Caco-2 (cell line): ENCODE measurements at regions not wholly inside any gene's neighbourhood (a gene's known extent, or its start where the extent isn't known, plus 50 kb on each side); places are given as distances from the start of the nearest gene placed in this dataset.
"Not testable (repeated sequence)": the region's sequence is repeated elsewhere in the genome, so short reads cannot be mapped to it uniquely, and the experiment has no call there.

Experiments used
- BruUV-seq: library from RNA; stranded (reverse); fragments of 400-500 nt; replicated peaks from 2 replicates; lab custom pipeline; 2021; lab: Mats Ljungman, UMichigan
- CTCF ChIA-PET: fragments of 300-600 bp; sonication (Branson Sonifier 250); formaldehyde crosslinking; loops from one replicate; lab custom pipeline; 2022; ENCODE audit warnings: antibody characterized with exemption; lab: Charles Lee
- POLR2A ChIA-PET: fragments of 300-600 bp; sonication (Branson Sonifier 250); formaldehyde crosslinking; loops from one replicate; lab custom pipeline; 2022; ENCODE audit warnings: antibody characterized with exemption; lab: Charles Lee
- DNase-seq, 2 experiments: peaks; one replicate each; pipeline versions ENCODE4 v3.0.0 to v3.0.0-alpha.2; 2020 to 2022
- H3K27me3 ChIP-seq: replicated peaks from 2 replicates; pipeline ENCODE4 v1.6.0; 2011; ENCODE audit warnings: low read length; ENCODE audit not compliant: control insufficient read depth, insufficient read depth
- H3K36me3 ChIP-seq: 2 replicates; pipeline ENCODE4 v1.5.1; 2011; ENCODE audit warnings: low read length; ENCODE audit not compliant: control insufficient read depth, insufficient read depth
- H3K4me1 ChIP-seq: fragments of 250-450 bp; sonication (Bioruptor Pico); 2 replicates; pipeline ENCODE4 v1.5.1; 2020; ENCODE audit warnings: mild to moderate bottlenecking
- H3K4me3 ChIP-seq: 2 replicates; pipeline ENCODE4 v1.5.1; 2011; ENCODE audit warnings: low read depth, mild to moderate bottlenecking, control low read depth, low read length
- H3K9me3 ChIP-seq: fragments of 250-450 bp; sonication (Bioruptor Pico); 2 replicates; pipeline ENCODE4 v1.5.1; 2020; ENCODE audit warnings: mild to moderate bottlenecking, moderate library complexity
- H3K27ac Mint-ChIP-seq: one replicate; pipeline ENCODE4 v1.8.0; 2022; ENCODE audit warnings: mixed read lengths; ENCODE audit not compliant: unreplicated experiment
- H3K27me3 Mint-ChIP-seq: one replicate; pipeline ENCODE4 v1.8.0; 2022; ENCODE audit warnings: mixed read lengths; ENCODE audit not compliant: insufficient read depth, unreplicated experiment
- H3K36me3 Mint-ChIP-seq: one replicate; pipeline ENCODE4 v1.8.0; 2022; ENCODE audit warnings: mild to moderate bottlenecking, mixed read lengths; ENCODE audit not compliant: insufficient read depth, unreplicated experiment
- H3K4me1 Mint-ChIP-seq: one replicate; pipeline ENCODE4 v1.8.0; 2022; ENCODE audit warnings: low read depth, mixed read lengths; ENCODE audit not compliant: unreplicated experiment
- H3K4me3 Mint-ChIP-seq: one replicate; pipeline ENCODE4 v1.8.0; 2022; ENCODE audit warnings: mild to moderate bottlenecking, moderate library complexity, mixed read lengths; ENCODE audit not compliant: unreplicated experiment
- H3K9me3 Mint-ChIP-seq: one replicate; pipeline ENCODE4 v1.8.0; 2022; ENCODE audit warnings: mixed read lengths; ENCODE audit not compliant: unreplicated experiment
- CTCF ChIP-seq, 2 experiments: fragments of 200-600 bp in 1 of 2; IDR thresholded peaks; 1 replicate in 1 of 2; 2 replicates in 1 of 2; pipeline versions ENCODE4 v1.5.1 to v1.8.0; 2011 to 2022; ENCODE audit warnings: antibody characterized with exemption in 1 of 2, control low read depth in 1 of 2, inconsistent platforms in 1 of 2, low read depth in 1 of 2, low read length in 1 of 2, mild to moderate bottlenecking in 1 of 2, moderate library complexity in 1 of 2; ENCODE audit not compliant: insufficient read depth in 1 of 2, severe bottlenecking in 1 of 2, unreplicated experiment in 1 of 2
- intact Hi-C: fragments of 100-400 bp; cut with micrococcal nuclease; formaldehyde crosslinking; loops from one replicate; pipeline ENCODE4 v1.10.0; 2022; ENCODE audit not compliant: unreplicated experiment

GRCh38 chr16:29250469-29250868 is 156.0 kb downstream of the NPIPB11 start:
- CTCF ChIA-PET, H3K27me3 Mint-ChIP-seq, DNase-seq, H3K27me3 ChIP-seq, H3K36me3 ChIP-seq, POLR2A ChIA-PET, H3K4me3 Mint-ChIP-seq, H3K4me1 ChIP-seq, intact Hi-C loops, H3K36me3 Mint-ChIP-seq, H3K9me3 ChIP-seq, H3K4me1 Mint-ChIP-seq, H3K9me3 Mint-ChIP-seq, H3K27ac Mint-ChIP-seq, BruUV-seq, H3K4me3 ChIP-seq: not testable (repeated sequence)

GRCh38 chr16:29248940-29249318 is 157.6 kb downstream of the NPIPB11 start:
- H3K36me3 Mint-ChIP-seq, H3K27me3 ChIP-seq, H3K9me3 ChIP-seq, intact Hi-C loops, H3K4me3 ChIP-seq, H3K4me1 Mint-ChIP-seq, H3K27me3 Mint-ChIP-seq, H3K9me3 Mint-ChIP-seq, POLR2A ChIA-PET, H3K4me3 Mint-ChIP-seq, BruUV-seq, H3K36me3 ChIP-seq, CTCF ChIA-PET, H3K4me1 ChIP-seq, DNase-seq, H3K27ac Mint-ChIP-seq: not testable (repeated sequence)

GRCh38 chr16:29248306-29248939 is 158.1 kb downstream of the NPIPB11 start:
- H3K27me3 Mint-ChIP-seq, H3K9me3 Mint-ChIP-seq, H3K4me3 Mint-ChIP-seq, H3K36me3 ChIP-seq, POLR2A ChIA-PET, CTCF ChIA-PET, H3K4me3 ChIP-seq, H3K9me3 ChIP-seq, DNase-seq, H3K4me1 Mint-ChIP-seq, H3K36me3 Mint-ChIP-seq, intact Hi-C loops, H3K27ac Mint-ChIP-seq, H3K27me3 ChIP-seq, BruUV-seq, H3K4me1 ChIP-seq: not testable (repeated sequence)

- POLR2A ChIA-PET, result not testable (repeated sequence)
Measured at GRCh38 chr16:29246091-29246490, 160.4 kb downstream of the NPIPB11 start.

GRCh38 chr16:29237971-29238370 is 168.5 kb downstream of the NPIPB11 start:
- no peaks in the 10 kb centered on the region for H3K36me3 Mint-ChIP-seq
- H3K27me3 Mint-ChIP-seq, result peaks cover 6% of the 10 kb centered on the region
- ChIA-PET POLR2A (no interaction called here), CTCF (no interaction called here)
- H3K27me3 ChIP-seq, result no peaks in the 10 kb centered on the region
- no peak overlapping the region for H3K4me3 ChIP-seq
- no peaks in the 10 kb centered on the region for H3K36me3 ChIP-seq
- DNase-seq, result no peak
- H3K4me1 Mint-ChIP-seq, result peaks cover 7% of the 10 kb centered on the region
- H3K4me1 ChIP-seq, result no peaks in the 10 kb centered on the region
- no peak for TF ChIP-seq CTCF (IDR thresholded peaks at IDR 0.05; ENCODE audit: insufficient read depth in 1 of 2, low read depth in 1 of 2, low read length in 1 of 2, severe bottlenecking in 1 of 2, unreplicated experiment in 1 of 2)
- no peak overlapping the region for H3K4me3 Mint-ChIP-seq
- BruUV-seq, result no TSS peak
- no peaks in the 10 kb centered on the region for H3K9me3 Mint-ChIP-seq
- no peak overlapping the region for H3K27ac Mint-ChIP-seq
- intact Hi-C loops, result no loop called here
- H3K9me3 ChIP-seq, result no peaks in the 10 kb centered on the region

More at GRCh38 chr16:29246091-29246490, 160.4 kb downstream of the NPIPB11 start:
- H3K27ac Mint-ChIP-seq, DNase-seq, H3K9me3 ChIP-seq, H3K27me3 Mint-ChIP-seq, intact Hi-C loops, CTCF ChIA-PET, H3K36me3 ChIP-seq, H3K4me3 Mint-ChIP-seq, BruUV-seq, H3K4me1 ChIP-seq, H3K27me3 ChIP-seq, H3K4me3 ChIP-seq, H3K4me1 Mint-ChIP-seq, H3K9me3 Mint-ChIP-seq, H3K36me3 Mint-ChIP-seq: not testable (repeated sequence)

- H3K36me3 Mint-ChIP-seq, H3K4me1 ChIP-seq, H3K9me3 ChIP-seq, CTCF ChIA-PET, H3K4me1 Mint-ChIP-seq, DNase-seq, BruUV-seq, H3K27ac Mint-ChIP-seq, H3K36me3 ChIP-seq, POLR2A ChIA-PET, H3K27me3 Mint-ChIP-seq, H3K9me3 Mint-ChIP-seq, intact Hi-C loops, H3K27me3 ChIP-seq, H3K4me3 ChIP-seq, H3K4me3 Mint-ChIP-seq: not testable (repeated sequence)
Measured at GRCh38 chr16:29237495-29237894, 169.0 kb downstream of the NPIPB11 start.
